Neutrophil (primary cell): ENCODE measurements at regions not wholly inside any gene's neighbourhood (a gene's known extent, or its start where the extent isn't known, plus 50 kb on each side); places are given as distances from the start of the nearest gene placed in this dataset.

ENCODE experiments used
- H3K27ac ChIP-seq: fragments of 200-600 bp; sonication (generic); 2 replicates; pipeline ENCODE4 v1.5.1; 2016; ENCODE audit warnings: mild to moderate bottlenecking, moderate library complexity
- H3K27me3 ChIP-seq: fragments of 200-600 bp; sonication (generic); 2 replicates; pipeline ENCODE4 v1.6.0; 2016; ENCODE audit warnings: mild to moderate bottlenecking
- H3K36me3 ChIP-seq: fragments of 200-600 bp; sonication (generic); 2 replicates; pipeline ENCODE4 v1.5.1; 2017
- H3K4me1 ChIP-seq, 2 experiments: fragments of 200-600 bp in 1 of 2; sonication (generic) in 1 of 2; 1 replicate in 1 of 2; 2 replicates in 1 of 2; pipeline versions ENCODE4 v1.5.1 to v1.6.1; 2013 to 2016; ENCODE audit warnings: low read depth in 1 of 2, low read length in 1 of 2, mild to moderate bottlenecking in 1 of 2, moderate library complexity in 1 of 2; ENCODE audit not compliant: control insufficient read depth in 1 of 2, insufficient read depth in 1 of 2
- H3K4me3 ChIP-seq, 2 experiments: fragments of 200-600 bp in 1 of 2; sonication (generic) in 1 of 2; 1 replicate in 1 of 2; 2 replicates in 1 of 2; pipeline ENCODE4 v1.5.1; 2013 to 2016; ENCODE audit warnings: low read depth in 1 of 2, low read length in 1 of 2, mild to moderate bottlenecking in 1 of 2, moderate library complexity in 1 of 2
- H3K9me3 ChIP-seq: fragments of 200-600 bp; sonication (generic); 2 replicates; pipeline ENCODE4 v1.5.1; 2016
- TF ChIP-seq, protein P1 (sequence below): fragments of 200-600 bp; sonication (generic); IDR thresholded peaks from 2 replicates; pipeline ENCODE4 v1.5.1; 2016; ENCODE audit warnings: antibody characterized with exemption

DNA sequence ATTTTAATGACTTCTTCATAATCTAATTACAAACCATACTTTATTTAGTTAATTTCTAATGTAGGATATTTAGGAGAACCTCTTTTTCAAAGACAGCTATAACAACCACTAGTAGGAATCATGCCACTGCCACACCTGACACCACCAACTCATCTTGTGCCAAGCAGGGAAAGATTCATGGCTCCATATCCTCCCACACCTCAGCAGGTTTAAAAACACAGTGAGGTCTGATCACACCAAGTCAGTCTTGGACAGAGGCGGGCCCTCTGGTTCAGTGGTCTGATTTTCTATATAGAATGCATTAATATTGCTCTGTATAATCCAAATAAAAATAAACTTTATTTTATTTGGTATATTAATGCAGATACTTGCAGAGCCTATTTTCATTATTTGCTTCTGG lies 227.7 kb upstream of the TTC29 start:
- H3K4me3 ChIP-seq: no peak overlapping the region
- H3K4me1 ChIP-seq: no peaks in the 10 kb centered on the region
- H3K27me3 ChIP-seq: no peaks in the 10 kb centered on the region
- no peaks in the 10 kb centered on the region for H3K36me3 ChIP-seq
- no peak overlapping the region for H3K27ac ChIP-seq
- H3K9me3 ChIP-seq: no peaks in the 10 kb centered on the region
- TF ChIP-seq, protein P1, sequence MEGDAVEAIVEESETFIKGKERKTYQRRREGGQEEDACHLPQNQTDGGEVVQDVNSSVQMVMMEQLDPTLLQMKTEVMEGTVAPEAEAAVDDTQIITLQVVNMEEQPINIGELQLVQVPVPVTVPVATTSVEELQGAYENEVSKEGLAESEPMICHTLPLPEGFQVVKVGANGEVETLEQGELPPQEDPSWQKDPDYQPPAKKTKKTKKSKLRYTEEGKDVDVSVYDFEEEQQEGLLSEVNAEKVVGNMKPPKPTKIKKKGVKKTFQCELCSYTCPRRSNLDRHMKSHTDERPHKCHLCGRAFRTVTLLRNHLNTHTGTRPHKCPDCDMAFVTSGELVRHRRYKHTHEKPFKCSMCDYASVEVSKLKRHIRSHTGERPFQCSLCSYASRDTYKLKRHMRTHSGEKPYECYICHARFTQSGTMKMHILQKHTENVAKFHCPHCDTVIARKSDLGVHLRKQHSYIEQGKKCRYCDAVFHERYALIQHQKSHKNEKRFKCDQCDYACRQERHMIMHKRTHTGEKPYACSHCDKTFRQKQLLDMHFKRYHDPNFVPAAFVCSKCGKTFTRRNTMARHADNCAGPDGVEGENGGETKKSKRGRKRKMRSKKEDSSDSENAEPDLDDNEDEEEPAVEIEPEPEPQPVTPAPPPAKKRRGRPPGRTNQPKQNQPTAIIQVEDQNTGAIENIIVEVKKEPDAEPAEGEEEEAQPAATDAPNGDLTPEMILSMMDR: no peak

DNA sequence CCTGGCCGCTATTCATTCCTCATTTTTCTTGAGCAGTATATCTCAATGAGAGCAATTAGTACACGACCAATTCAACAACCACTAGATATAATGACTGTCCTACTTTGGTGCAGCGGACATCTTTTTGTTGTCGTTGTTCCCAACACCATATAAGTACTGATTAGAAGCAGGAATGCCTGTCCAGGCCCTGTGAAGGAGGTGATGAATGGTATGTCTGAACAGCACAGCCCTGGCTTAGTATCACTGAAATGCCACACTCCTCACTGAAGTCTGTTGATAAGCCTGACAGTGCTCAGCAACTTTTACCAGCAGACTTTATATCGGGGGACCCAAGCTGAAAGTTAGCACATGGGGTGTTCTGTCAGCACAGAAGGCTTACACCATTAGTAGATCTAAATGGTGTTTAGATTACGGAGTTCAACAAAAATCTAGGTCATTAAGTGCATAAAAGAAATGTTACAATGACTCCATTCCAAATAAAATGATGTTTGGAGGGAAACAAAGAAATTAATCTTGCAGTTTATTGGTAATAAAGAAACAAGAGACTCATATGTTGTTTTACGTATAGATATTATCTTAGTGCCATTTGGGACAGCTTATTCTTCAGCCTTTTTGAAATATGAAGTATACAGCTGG lies 228.3 kb upstream of the TTC29 start:
- TF ChIP-seq, protein P1: no peak
- H3K36me3 ChIP-seq: no peaks in the 10 kb centered on the region
- H3K4me3 ChIP-seq: no peak overlapping the region
- no peaks in the 10 kb centered on the region for H3K4me1 ChIP-seq
- H3K27ac ChIP-seq: no peak overlapping the region
- no peaks in the 10 kb centered on the region for H3K27me3 ChIP-seq
- no peaks in the 10 kb centered on the region for H3K9me3 ChIP-seq

DNA sequence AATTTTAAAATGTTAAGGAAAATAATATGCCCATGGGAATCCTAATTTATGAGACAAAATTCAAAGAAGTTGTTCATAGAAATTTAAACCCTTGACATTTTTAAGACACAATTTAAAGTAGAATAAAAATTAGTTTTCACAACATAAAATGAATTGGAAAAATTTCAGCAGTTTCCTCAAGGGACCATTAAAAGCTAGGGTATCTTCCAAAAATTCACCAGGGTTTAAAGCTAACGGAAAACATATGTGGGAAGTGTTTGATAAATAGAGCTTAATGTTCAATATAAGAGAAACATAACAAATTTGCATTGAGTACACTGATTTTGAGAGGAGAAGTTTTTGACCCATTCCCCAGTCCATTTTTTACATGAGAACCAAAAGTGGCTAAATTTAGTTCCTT lies 228.9 kb upstream of the TTC29 start:
- H3K27ac ChIP-seq: no peak overlapping the region
- TF ChIP-seq, protein P1: no peak
- no peaks in the 10 kb centered on the region for H3K4me1 ChIP-seq
- H3K36me3 ChIP-seq: no peaks in the 10 kb centered on the region
- H3K4me3 ChIP-seq: no peak overlapping the region
- no peaks in the 10 kb centered on the region for H3K27me3 ChIP-seq
- no peaks in the 10 kb centered on the region for H3K9me3 ChIP-seq

DNA sequence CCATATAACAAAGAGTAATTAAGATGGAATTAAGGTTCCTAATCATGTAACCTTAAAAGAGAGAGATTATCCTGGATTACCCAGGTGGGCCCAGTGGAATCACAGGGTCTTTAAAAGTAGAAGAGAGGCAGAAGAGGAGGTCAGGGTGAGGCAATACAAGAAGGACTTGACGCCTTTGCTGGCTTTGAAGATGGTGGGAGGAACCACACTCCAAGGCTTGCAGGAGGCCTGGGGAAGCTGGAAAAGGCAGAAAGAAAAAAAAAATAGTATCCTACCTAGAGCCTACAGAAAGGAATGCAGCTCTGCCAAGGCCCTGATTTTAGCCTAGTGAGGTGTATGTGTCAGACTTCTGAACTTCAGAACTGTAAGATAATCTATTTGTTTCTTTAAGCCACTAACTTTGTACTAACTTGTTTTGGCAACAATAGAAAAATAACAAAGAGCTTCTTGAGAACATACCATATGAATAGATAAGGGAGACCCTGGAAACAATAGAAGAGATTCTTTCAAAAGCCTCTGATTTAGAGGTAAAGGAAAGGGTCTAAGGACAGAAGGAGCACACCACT lies 229.9 kb upstream of the TTC29 start:
- Histone ChIP-seq H3K36me3 (no peaks in the 10 kb centered on the region), H3K27me3 (no peaks in the 10 kb centered on the region), H3K4me3 (no peak overlapping the region), H3K4me1 (no peaks in the 10 kb centered on the region), H3K27ac (no peak overlapping the region), H3K9me3 (no peaks in the 10 kb centered on the region)
- TF ChIP-seq, protein P1: no peak

DNA sequence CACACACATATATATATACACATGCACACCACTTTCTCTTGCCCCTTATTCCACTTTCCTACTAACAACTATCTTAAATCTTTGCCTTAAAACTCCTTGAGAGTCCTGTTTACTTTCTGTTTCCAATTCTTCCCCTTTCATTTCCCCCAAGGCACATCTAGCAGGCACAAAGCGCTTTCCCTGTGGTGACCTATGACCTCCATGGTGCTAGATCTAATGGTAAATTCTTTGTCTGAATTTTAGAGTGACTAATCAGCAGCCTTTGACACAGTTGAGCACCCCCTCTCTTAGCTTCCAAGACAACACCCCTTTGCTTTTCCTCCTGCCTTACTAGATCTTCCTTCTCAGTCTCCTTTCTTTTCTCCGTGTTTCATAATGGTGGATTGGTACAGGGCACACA lies 236.4 kb upstream of the TTC29 start:
- TF ChIP-seq, protein P1: no peak
- no peaks in the 10 kb centered on the region for H3K36me3 ChIP-seq
- H3K4me1 ChIP-seq: no peaks in the 10 kb centered on the region
- H3K4me3 ChIP-seq: no peak overlapping the region
- H3K27ac ChIP-seq: no peak overlapping the region
- H3K9me3 ChIP-seq: no peaks in the 10 kb centered on the region
- H3K27me3 ChIP-seq: no peaks in the 10 kb centered on the region
